ENCODE measurements at regions not wholly inside any gene's neighbourhood (a gene's known extent, or its start where the extent isn't known, plus 50 kb on each side); places are given as distances from the start of the nearest gene placed in this dataset.

DNA sequence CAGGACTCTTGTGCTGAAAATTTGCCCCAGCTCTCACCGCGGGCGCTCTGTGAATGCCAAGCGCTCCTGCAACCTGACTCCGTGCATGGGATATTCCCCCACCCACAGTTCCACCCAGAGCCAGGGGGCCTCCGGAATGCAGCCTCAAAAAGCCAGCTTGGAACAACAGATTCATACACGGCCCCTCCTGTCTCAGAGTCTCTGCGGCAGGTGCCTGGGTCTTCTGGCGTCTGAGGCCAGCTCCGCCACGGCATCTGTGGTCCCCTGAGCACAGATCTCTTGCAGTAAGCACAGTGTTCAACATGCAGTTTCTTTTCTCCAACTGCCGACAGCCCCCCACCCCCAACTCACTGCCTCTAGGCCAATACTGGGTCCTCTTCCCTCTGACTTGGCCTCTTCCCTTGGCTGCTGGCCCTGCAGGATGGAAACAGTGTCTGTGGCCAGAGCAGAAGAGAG, 355.7 kb upstream of the IRX2 start:
- no peaks in the 10 kb centered on the region for H3K9me3 Mint-ChIP-seq
- H3K4me3 Mint-ChIP-seq: peak overlapping the region; percentile 24
- peak overlapping the region; percentile 72 for H3K27ac Mint-ChIP-seq
- H3K36me3 Mint-ChIP-seq (ENCODE audit: low read depth): no peaks in the 10 kb centered on the region
- peaks cover 25% of the 10 kb centered on the region for H3K27me3 Mint-ChIP-seq (ENCODE audit: low read depth, poor library complexity)
- TF ChIP-seq, protein P1, sequence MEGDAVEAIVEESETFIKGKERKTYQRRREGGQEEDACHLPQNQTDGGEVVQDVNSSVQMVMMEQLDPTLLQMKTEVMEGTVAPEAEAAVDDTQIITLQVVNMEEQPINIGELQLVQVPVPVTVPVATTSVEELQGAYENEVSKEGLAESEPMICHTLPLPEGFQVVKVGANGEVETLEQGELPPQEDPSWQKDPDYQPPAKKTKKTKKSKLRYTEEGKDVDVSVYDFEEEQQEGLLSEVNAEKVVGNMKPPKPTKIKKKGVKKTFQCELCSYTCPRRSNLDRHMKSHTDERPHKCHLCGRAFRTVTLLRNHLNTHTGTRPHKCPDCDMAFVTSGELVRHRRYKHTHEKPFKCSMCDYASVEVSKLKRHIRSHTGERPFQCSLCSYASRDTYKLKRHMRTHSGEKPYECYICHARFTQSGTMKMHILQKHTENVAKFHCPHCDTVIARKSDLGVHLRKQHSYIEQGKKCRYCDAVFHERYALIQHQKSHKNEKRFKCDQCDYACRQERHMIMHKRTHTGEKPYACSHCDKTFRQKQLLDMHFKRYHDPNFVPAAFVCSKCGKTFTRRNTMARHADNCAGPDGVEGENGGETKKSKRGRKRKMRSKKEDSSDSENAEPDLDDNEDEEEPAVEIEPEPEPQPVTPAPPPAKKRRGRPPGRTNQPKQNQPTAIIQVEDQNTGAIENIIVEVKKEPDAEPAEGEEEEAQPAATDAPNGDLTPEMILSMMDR (IDR thresholded peaks at IDR 0.05): no peak
- peaks cover 87% of the 10 kb centered on the region for H3K4me1 Mint-ChIP-seq
- DNase-seq: peak; percentile 21

DNA sequence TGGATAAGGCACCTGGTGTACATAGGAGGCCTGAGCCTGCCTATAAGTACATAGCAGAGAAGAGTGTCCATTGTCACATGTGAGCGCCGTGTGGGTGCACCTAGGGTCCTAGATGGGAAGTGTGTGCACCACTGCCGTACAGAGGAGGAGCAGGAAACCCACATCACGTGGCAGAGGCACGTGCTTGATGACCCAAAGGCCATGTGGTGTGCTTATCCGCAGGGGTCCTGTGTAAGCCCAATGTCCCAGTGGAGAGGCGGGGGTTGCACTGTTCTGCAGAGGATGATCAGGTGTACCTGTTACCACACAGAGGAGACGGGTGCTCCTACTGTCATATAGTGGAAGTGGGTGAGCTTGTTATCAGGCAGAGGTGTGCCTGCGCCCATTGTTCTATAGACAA, 354.1 kb upstream of the IRX2 start:
- no peaks in the 10 kb centered on the region for H3K9me3 Mint-ChIP-seq
- peak overlapping the region; percentile 28 for H3K4me3 Mint-ChIP-seq
- no peak for DNase-seq
- no peaks in the 10 kb centered on the region for H3K36me3 Mint-ChIP-seq (ENCODE audit: low read depth)
- peaks cover 97% of the 10 kb centered on the region for H3K4me1 Mint-ChIP-seq
- TF ChIP-seq, protein P1 (IDR thresholded peaks at IDR 0.05): no peak
- H3K27me3 Mint-ChIP-seq (ENCODE audit: low read depth, poor library complexity): peaks cover 35% of the 10 kb centered on the region
- no peak overlapping the region for H3K27ac Mint-ChIP-seq

DNA sequence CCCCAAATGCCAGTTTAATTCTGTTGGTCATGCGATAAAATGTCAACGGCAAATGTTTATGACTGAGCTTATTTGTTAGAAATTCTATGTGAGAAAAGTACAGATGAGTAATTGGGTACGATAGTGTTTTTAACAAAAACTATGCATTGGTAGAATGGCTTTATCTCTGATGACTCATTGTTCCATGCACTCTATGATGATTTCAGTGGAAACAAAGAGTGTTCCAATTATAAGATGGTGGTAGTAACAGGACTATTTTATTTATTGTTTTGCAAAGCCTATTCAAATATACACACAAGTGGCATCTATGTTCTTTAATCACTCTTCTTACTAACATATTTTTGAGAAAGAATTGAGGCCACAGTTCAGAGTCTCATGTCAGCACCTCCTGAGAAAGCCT, 353.7 kb upstream of the IRX2 start:
- DNase-seq: no peak
- H3K4me3 Mint-ChIP-seq: peak overlapping the region; percentile 28
- H3K27ac Mint-ChIP-seq: no peak overlapping the region
- no peaks in the 10 kb centered on the region for H3K36me3 Mint-ChIP-seq (ENCODE audit: low read depth)
- H3K9me3 Mint-ChIP-seq: no peaks in the 10 kb centered on the region
- TF ChIP-seq, protein P1 (IDR thresholded peaks at IDR 0.05): no peak
- peaks cover 38% of the 10 kb centered on the region for H3K27me3 Mint-ChIP-seq (ENCODE audit: low read depth, poor library complexity)
- peaks cover 97% of the 10 kb centered on the region for H3K4me1 Mint-ChIP-seq

DNA sequence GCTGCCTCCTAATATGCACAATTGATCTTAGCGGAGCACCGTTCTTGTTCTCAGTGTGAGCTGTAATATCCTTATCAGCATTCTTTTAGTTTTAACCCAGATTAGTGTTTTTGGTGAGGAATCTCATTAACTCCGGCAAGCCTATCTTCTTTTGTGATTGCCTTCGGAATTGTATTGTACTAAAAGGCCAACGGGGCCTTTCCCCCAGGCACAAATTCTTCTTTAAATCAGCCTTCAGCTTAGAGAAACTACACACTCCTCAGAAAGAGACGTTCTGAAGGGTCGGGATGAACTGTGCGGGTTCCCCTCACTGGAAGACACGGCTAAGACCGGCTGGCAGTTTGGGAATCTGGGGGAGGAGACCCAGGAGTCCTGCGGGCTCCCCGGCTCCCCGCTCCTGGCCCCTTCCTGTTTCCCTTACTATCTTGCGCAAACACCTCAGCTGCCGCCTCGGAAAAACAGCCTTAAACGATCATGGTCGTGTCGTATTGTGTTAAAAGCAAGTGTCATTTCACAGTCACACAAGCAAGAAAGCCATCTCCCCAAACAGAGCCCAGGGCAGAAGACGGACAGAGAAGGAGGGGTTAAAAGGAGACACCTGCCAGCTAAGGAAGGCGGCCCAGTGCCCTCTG, 353.1 kb upstream of the IRX2 start:
- no peaks in the 10 kb centered on the region for H3K9me3 Mint-ChIP-seq
- no peak for DNase-seq
- H3K4me1 Mint-ChIP-seq: peaks cover 94% of the 10 kb centered on the region
- H3K27ac Mint-ChIP-seq: peak overlapping the region; percentile 58
- no peaks in the 10 kb centered on the region for H3K36me3 Mint-ChIP-seq (ENCODE audit: low read depth)
- TF ChIP-seq, protein P1 (IDR thresholded peaks at IDR 0.05): no peak
- peaks cover 39% of the 10 kb centered on the region for H3K27me3 Mint-ChIP-seq (ENCODE audit: low read depth, poor library complexity)
- peak overlapping the region; percentile 63 for H3K4me3 Mint-ChIP-seq

DNA sequence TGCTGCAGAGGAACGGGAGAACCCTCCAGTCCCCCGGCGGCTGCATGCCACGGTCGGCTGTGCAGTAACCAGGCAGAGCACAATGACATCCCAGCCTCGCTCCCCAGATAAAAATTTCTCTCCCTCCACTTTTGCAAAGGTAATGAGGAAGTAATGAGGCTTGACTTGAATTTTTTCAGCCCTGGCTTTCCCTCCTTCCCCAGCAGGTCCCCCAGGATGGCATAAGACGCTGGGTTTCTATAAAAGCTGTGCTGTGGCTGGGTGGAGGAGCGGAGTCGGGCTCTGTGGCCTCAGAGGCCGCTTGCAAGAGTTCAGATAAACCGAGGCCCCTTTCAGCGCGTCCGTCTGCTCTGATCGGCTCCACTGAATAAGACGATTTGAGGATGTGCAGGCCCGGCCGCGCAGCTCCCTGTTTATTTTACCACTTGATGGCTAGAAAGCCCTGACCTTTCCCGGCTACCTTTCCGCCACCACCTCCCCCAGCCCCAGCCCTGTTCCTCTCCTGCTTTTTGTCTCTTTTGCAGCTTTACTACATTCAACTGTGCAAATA, 351.9 kb upstream of the IRX2 start:
- Mint-ChIP-seq H3K36me3 (ENCODE audit: low read depth) (no peaks in the 10 kb centered on the region), H3K4me3 (peak overlapping the region; percentile 63), H3K27ac (peak overlapping the region; percentile 93), H3K27me3 (ENCODE audit: low read depth, poor library complexity) (peaks cover 44% of the 10 kb centered on the region), H3K4me1 (peaks cover 89% of the 10 kb centered on the region), H3K9me3 (no peaks in the 10 kb centered on the region)
- TF ChIP-seq, protein P1 (IDR thresholded peaks at IDR 0.05): no peak
- DNase-seq: peak; percentile 56

DNA sequence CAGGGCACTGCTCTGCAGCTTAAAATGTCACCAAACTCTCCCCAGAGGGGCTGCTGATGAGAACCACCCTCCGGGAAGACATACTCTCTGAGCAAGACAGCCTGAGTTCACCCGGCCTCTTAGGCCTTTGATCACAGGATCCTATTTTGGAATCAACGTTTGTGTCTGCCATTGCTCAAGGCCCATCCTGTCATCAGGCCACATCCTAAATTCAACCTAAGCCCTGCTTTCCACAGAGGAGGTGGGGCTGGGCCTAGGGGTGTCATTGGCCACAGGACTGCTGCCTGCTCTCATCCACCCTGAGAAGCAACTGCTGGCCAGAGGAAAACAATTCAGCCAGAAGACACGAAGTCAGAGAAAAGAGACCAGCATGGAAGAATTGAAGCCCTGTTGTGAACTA, 351.1 kb upstream of the IRX2 start:
- H3K27ac Mint-ChIP-seq: peak overlapping the region; percentile 78
- H3K4me3 Mint-ChIP-seq: peak overlapping the region; percentile 63
- H3K9me3 Mint-ChIP-seq: no peaks in the 10 kb centered on the region
- peaks cover 81% of the 10 kb centered on the region for H3K4me1 Mint-ChIP-seq
- no peak for DNase-seq
- H3K36me3 Mint-ChIP-seq (ENCODE audit: low read depth): no peaks in the 10 kb centered on the region
- peaks cover 46% of the 10 kb centered on the region for H3K27me3 Mint-ChIP-seq (ENCODE audit: low read depth, poor library complexity)
- TF ChIP-seq, protein P1 (IDR thresholded peaks at IDR 0.05): no peak
